WTC11 (cell line): ENCODE measurements at regions not wholly inside any gene's neighbourhood (a gene's known extent, or its start where the extent isn't known, plus 50 kb on each side); places are given as distances from the start of the nearest gene placed in this dataset.

Experiments
- ATAC-seq: fragments of 200-7000 bp; cut with Tn5 transposase; 2 replicates; pipeline ENCODE4 v1.10.0; 2021; ENCODE audit warnings: mild to moderate bottlenecking, moderate library complexity
- CTCF ChIA-PET: fragments of 300-600 bp; sonication (Branson Sonifier 250); formaldehyde crosslinking; loops from one replicate; lab custom pipeline; 2021; ENCODE audit warnings: antibody characterized with exemption; lab: Charles Lee
- POLR2A ChIA-PET: fragments of 350-600 bp; sonication (Branson Sonifier 250); formaldehyde crosslinking; loops from one replicate; lab custom pipeline; 2021; ENCODE audit warnings: antibody characterized with exemption; lab: Charles Lee
- DNase-seq: peaks from one replicate; pipeline ENCODE4 v3.0.0; 2021; ENCODE audit warnings: low spot score
- H3K27ac Mint-ChIP-seq: 2 replicates; pipeline ENCODE4 v1.8.0; 2021; ENCODE audit warnings: mixed read lengths
- H3K27me3 Mint-ChIP-seq: 2 replicates; pipeline ENCODE4 v1.8.0; 2021; ENCODE audit warnings: low read depth, mild to moderate bottlenecking, moderate library complexity, mixed read lengths
- H3K36me3 Mint-ChIP-seq: 2 replicates; pipeline ENCODE4 v1.8.0; 2021; ENCODE audit warnings: mixed read lengths
- H3K4me1 Mint-ChIP-seq: 2 replicates; pipeline ENCODE4 v1.8.0; 2022; ENCODE audit warnings: mixed read lengths
- H3K4me3 Mint-ChIP-seq: 2 replicates; pipeline ENCODE4 v1.8.0; 2021; ENCODE audit warnings: mild to moderate bottlenecking, moderate library complexity, mixed read lengths
- H3K9me3 Mint-ChIP-seq: 2 replicates; pipeline ENCODE4 v1.8.0; 2021; ENCODE audit warnings: mixed read lengths
- E2F1 ChIP-seq: sonication (generic); formaldehyde crosslinking; IDR thresholded peaks from 2 replicates; pipeline ENCODE4 v1.8.0; 2022; ENCODE audit warnings: mild to moderate bottlenecking, missing genetic modification reagents
- E2F5 ChIP-seq: sonication (generic); formaldehyde crosslinking; IDR thresholded peaks from 2 replicates; pipeline ENCODE4 v1.8.1; 2022; ENCODE audit warnings: mild to moderate bottlenecking, moderate library complexity, missing genetic modification reagents
- ETV6 ChIP-seq: sonication (generic); formaldehyde crosslinking; IDR thresholded peaks from 2 replicates; pipeline ENCODE4 v1.8.1; 2022; ENCODE audit warnings: mild to moderate bottlenecking, missing genetic modification reagents
- FOXK1 ChIP-seq: sonication (generic); formaldehyde crosslinking; IDR thresholded peaks from 2 replicates; pipeline ENCODE4 v1.8.0; 2022; ENCODE audit warnings: mild to moderate bottlenecking, moderate library complexity, missing genetic modification reagents
- GRHL2 ChIP-seq: fragments of 250-450 bp; sonication (Bioruptor Pico); IDR thresholded peaks from 2 replicates; pipeline ENCODE4 v1.8.0; 2022; ENCODE audit warnings: mild to moderate bottlenecking, moderate library complexity; ENCODE audit not compliant: insufficient replicate concordance, severe bottlenecking
- MLX ChIP-seq: sonication (generic); formaldehyde crosslinking; IDR thresholded peaks from 2 replicates; pipeline ENCODE4 v1.8.1; 2023; ENCODE audit warnings: mild to moderate bottlenecking, missing genetic modification reagents, moderate library complexity
- NR2C2 ChIP-seq: sonication (generic); formaldehyde crosslinking; IDR thresholded peaks from 2 replicates; pipeline ENCODE4 v1.8.0; 2022; ENCODE audit warnings: mild to moderate bottlenecking, missing genetic modification reagents
- PREB ChIP-seq: sonication (generic); formaldehyde crosslinking; IDR thresholded peaks from 2 replicates; pipeline ENCODE4 v1.8.1; 2022; ENCODE audit warnings: mild to moderate bottlenecking, missing genetic modification reagents, moderate library complexity, borderline replicate concordance
- SP1 ChIP-seq: sonication (generic); formaldehyde crosslinking; conservative IDR thresholded peaks from 2 replicates; pipeline ENCODE4 v1.8.1; 2022; ENCODE audit warnings: missing genetic modification reagents
- STAT6 ChIP-seq: sonication (generic); formaldehyde crosslinking; conservative IDR thresholded peaks from 2 replicates; pipeline ENCODE4 v1.8.1; 2023; ENCODE audit warnings: mild to moderate bottlenecking, low read depth, missing genetic modification reagents, moderate library complexity
- TEAD4 ChIP-seq: sonication (generic); formaldehyde crosslinking; IDR thresholded peaks from 2 replicates; pipeline ENCODE4 v1.8.0; 2022; ENCODE audit warnings: mild to moderate bottlenecking, missing genetic modification reagents
- USF2 ChIP-seq: sonication (generic); formaldehyde crosslinking; IDR thresholded peaks from 2 replicates; pipeline ENCODE4 v1.8.1; 2023; ENCODE audit warnings: mild to moderate bottlenecking, missing genetic modification reagents, moderate library complexity
- ZMAT4 ChIP-seq: fragments of 250-450 bp; sonication (Bioruptor Pico); IDR thresholded peaks from 2 replicates; pipeline ENCODE4 v1.9.0; 2021; ENCODE audit warnings: mild to moderate bottlenecking
- ZNF232 ChIP-seq: sonication (generic); formaldehyde crosslinking; IDR thresholded peaks from 2 replicates; pipeline ENCODE4 v1.8.0; 2022; ENCODE audit warnings: mild to moderate bottlenecking, missing genetic modification reagents
- ZNF263 ChIP-seq: sonication (generic); formaldehyde crosslinking; IDR thresholded peaks from 2 replicates; pipeline ENCODE4 v1.8.1; 2022; ENCODE audit warnings: low read depth, mild to moderate bottlenecking, moderate library complexity, missing genetic modification reagents
- ZNF423 ChIP-seq: fragments of 250-450 bp; sonication (Bioruptor Pico); IDR thresholded peaks from 2 replicates; pipeline ENCODE4 v2.1.2; 2022; ENCODE audit warnings: mild to moderate bottlenecking, moderate library complexity

- TF ChIP-seq ZNF263 (CRISPR knock-in tag) = no peak
- no peak for TF ChIP-seq ZNF232 (CRISPR knock-in tag)
- TF ChIP-seq, all 79 proteins: peak for 0
These were observed 112.5 kb upstream of the AGAP1 start (continued) for GRCh38 chr2:235381261-235381912.

- no peaks in the 10 kb centered on the region for H3K36me3 Mint-ChIP-seq
- POLR2A ChIA-PET = no interaction called here
- no peak for ATAC-seq
These were observed 111.7 kb upstream of the AGAP1 start for GRCh38 chr2:235382179-235382578.

GRCh38 chr2:235382601-235383000 lies 111.2 kb upstream of the AGAP1 start:
- no peak for ATAC-seq
- DNase-seq = no peak
- POLR2A ChIA-PET = no interaction called here

More at GRCh38 chr2:235382179-235382578, 111.7 kb upstream of the AGAP1 start:
- Mint-ChIP-seq H3K27me3 (no peaks in the 10 kb centered on the region), H3K4me3 (no peak overlapping the region), H3K4me1 (peaks cover 35% of the 10 kb centered on the region), H3K27ac (no peak overlapping the region), H3K9me3 (peaks cover 4% of the 10 kb centered on the region; the same call in 1 of the 2 replicates)
- no peak for TF ChIP-seq PREB (CRISPR knock-in tag)
- TF ChIP-seq STAT6 (CRISPR knock-in tag) = no peak
- no peak for TF ChIP-seq ZNF423 (CRISPR knock-in tag)
- TF ChIP-seq MLX (CRISPR knock-in tag) = no peak
- no peak for TF ChIP-seq GRHL2
- TF ChIP-seq TEAD4 = no peak
- TF ChIP-seq E2F1 (CRISPR knock-in tag) = no peak
- CTCF ChIA-PET = no interaction called here
- no peak for DNase-seq

More at GRCh38 chr2:235382601-235383000, 111.2 kb upstream of the AGAP1 start:
- no peaks in the 10 kb centered on the region for H3K36me3 Mint-ChIP-seq
- peaks cover 4% of the 10 kb centered on the region; the same call in 1 of the 2 replicates for H3K9me3 Mint-ChIP-seq
- CTCF ChIA-PET = no interaction called here
- no peaks in the 10 kb centered on the region for H3K27me3 Mint-ChIP-seq
- TF ChIP-seq STAT6 (CRISPR knock-in tag) (no peak), ETV6 (CRISPR knock-in tag) (no peak), TEAD4 (no peak), E2F5 (CRISPR knock-in tag) (no peak), SP1 (CRISPR knock-in tag) (no peak), USF2 (CRISPR knock-in tag) (no peak), FOXK1 (CRISPR knock-in tag) (no peak), NR2C2 (no peak), ZMAT4 (no peak)
- H3K27ac Mint-ChIP-seq = no peak overlapping the region
- H3K4me1 Mint-ChIP-seq = peaks cover 35% of the 10 kb centered on the region
- no peak overlapping the region for H3K4me3 Mint-ChIP-seq
